Motor neuron (in vitro differentiated cells): ENCODE measurements at regions not wholly inside any gene's neighbourhood (a gene's known extent, or its start where the extent isn't known, plus 50 kb on each side); places are given as distances from the start of the nearest gene placed in this dataset.

Experiments used
- ATAC-seq, 8 experiments: fragments of 200-7000 bp; cut with Tn5 transposase; replicated peaks in 6 of 8; 2 replicates each; pipeline ENCODE4 v1.8.0; 2021; ENCODE audit warnings: mild to moderate bottlenecking in 8 of 8, moderate library complexity in 8 of 8
- H3K27ac ChIP-seq, 2 donors: fragments of 250-450 bp; sonication (Bioruptor Pico); 2 replicates each; pipeline ENCODE4 v1.9.0; 2021; ENCODE audit warnings: antibody characterized with exemption in 2 of 2, mild to moderate bottlenecking in 2 of 2, moderate library complexity in 1 of 2
- H3K4me1 ChIP-seq, 2 donors: fragments of 250-450 bp; sonication (Bioruptor Pico); replicated peaks in 1 of 2; 2 replicates each; pipeline ENCODE4 v1.6.1; 2021; ENCODE audit warnings: antibody characterized with exemption in 2 of 2, mild to moderate bottlenecking in 2 of 2, moderate library complexity in 1 of 2
- H3K4me3 ChIP-seq, 5 donors: fragments of 250-450 bp; sonication (Bioruptor Pico); 2 replicates each; pipeline ENCODE4 v1.9.0; 2021; ENCODE audit warnings: antibody characterized with exemption in 5 of 5, mild to moderate bottlenecking in 5 of 5, moderate library complexity in 4 of 5
- WGBS, 10 experiments: fragments of 450-650 bp; shearing (Covaris generic); methylation state at CpG; one replicate each; pipeline ENCODE4 v1.0.0; 2022; 5-methylcytosine and 5-hydroxymethylcytosine counted together
- in situ Hi-C, 9 experiments: fragments of 400-800 bp; cut with MboI; loops; one replicate each; pipeline ENCODE4 v1.15.0; 2021; ENCODE audit warnings: low sequenced_read_pairs in 9 of 9, low pct_unique_long_range_greater_than_20kb in 2 of 9; ENCODE audit not compliant: unreplicated experiment in 9 of 9

DNA sequence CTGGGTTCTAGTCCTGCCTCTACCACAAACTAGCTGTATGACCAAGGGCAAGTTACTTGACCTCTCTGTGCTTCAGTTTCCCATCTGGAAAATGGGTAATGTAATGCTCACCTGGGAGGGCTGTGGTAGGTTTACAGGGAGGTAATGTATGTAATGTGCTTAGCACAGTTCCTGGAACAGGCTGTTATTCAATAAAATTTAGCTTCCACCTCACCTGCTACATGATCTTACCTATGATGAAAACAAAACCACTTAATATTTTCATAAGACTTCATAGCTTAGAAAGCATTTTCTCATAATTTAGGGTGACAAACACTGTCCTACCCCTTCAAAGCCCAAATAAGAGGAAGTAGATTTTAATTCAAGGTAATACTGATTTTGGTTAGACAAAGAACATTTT, 530.6 kb downstream of the FUT8 start:
- Histone ChIP-seq H3K4me1 (peaks cover 15 to 40% of the 10 kb centered on the region in 2 donors), H3K27ac (no peak overlapping the region), H3K4me3 (no peak overlapping the region)
- no peak for ATAC-seq
- in situ Hi-C loops = no loop called here

DNA sequence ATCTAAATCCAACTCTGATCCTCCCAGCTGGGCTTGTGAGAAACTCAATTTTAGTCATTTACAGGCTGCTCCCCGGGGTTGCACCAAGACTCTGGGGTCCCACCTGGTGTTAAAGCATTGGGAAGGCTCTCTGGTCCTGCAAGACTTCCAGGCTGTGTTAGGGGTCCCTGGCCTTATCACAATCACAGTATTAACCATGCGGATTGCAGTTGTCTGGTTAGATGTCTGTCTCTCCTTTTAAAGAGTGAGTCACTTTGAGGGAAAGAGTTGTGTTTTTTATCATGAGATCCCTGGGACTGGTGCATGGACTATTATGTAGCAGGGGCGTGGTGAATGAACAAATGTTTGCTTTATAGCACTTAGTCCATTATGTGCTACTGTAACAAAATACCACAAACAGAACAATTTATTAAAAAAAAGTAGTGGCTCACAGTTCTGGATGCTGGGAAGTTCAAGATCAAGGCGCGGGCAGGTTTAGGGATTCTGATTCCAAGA, 531.4 kb downstream of the FUT8 start:
- no peak overlapping the region for H3K4me3 ChIP-seq
- peaks cover 15 to 40% of the 10 kb centered on the region in 2 donors for H3K4me1 ChIP-seq
- ATAC-seq = peak in 2 of 8 experiments; percentile 58 to 66
- 67 to 100% (median 97%) methylated on average over 1 to 5 of the region's 5 CpGs; no CpG with 5 or more reads in 1 of the 10 experiments for WGBS, 10 experiments
- in situ Hi-C loops = no loop called here
- H3K27ac ChIP-seq = no peak overlapping the region

DNA sequence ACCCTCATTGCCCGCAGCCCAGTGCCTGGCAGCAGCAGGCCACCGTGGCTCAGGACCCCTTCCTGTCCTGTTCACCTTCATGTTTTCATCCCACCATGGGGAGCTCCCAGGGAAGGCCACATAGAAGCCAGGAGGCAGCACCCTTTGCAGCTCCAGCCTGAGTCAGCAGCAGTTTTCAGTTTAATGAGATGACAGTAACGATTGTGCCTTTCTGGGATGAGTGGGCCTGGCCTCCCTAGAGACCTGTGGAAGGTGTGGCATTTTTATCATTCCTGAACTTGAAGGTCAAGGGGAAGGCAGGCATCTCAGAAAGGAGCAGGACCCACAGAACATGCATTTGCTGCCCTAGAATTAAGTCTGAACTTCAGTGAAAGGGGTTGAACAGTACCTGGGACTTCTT, 532.8 kb downstream of the FUT8 start:
- H3K4me1 ChIP-seq = peaks cover 9 to 27% of the 10 kb centered on the region in 2 donors
- no peak overlapping the region for H3K4me3 ChIP-seq
- in situ Hi-C loops = no loop called here
- WGBS, 10 experiments = 68 to 100% methylated on average over 1 to 2 of the region's 3 CpGs; no CpG with 5 or more reads in 8 of the 10 experiments
- H3K27ac ChIP-seq = no peak overlapping the region
- peak in 2 of 8 experiments; percentile 35 to 50 for ATAC-seq

DNA sequence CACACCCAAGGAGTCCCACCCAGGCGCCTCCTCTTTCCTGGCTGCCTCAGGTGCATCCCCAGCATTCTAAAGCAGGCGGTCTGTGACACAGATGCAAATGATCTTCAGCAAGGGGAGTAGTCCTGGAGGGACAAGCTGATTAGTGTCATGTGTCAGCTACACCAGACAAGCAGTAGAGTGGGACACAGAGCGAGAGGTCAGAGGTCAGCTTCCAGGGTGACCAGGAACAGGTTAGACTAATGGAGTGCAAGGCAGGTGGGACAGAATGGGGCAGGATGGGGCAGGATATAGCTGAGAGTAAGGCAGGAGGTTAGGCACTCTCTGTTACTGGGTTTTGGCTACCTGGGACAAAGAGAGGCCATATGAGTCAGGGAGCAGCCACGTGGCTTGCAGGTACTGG, 534.0 kb downstream of the FUT8 start:
- in situ Hi-C loops = no loop called here
- no peak for ATAC-seq
- Histone ChIP-seq H3K4me3 (no peak overlapping the region), H3K4me1 (peaks cover 6 to 15% of the 10 kb centered on the region in 2 donors), H3K27ac (no peak overlapping the region)
- WGBS, 10 experiments = 17 to 100% (median 60%) methylated on average over 1 to 3 of the region's 4 CpGs; no CpG with 5 or more reads in 5 of the 10 experiments

DNA sequence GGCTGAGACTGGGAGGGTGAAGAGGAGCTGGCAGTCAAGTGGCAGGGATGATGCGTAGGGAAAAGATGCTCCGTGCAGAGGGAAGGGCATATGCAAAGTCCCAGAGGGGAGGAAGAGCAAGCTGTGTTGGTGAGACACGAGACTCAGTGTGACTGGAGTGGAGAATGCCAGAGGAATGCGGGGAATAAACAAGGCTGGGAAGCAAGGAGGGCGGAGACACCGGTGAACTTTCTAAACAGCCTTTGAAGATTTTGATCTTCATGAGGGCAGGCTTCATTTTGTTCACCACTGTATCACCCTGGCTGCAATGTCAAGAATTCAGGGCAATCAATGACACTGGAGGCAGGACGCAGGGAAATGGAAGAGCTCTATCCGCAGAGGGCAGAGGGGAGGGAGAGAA, 535.8 kb downstream of the FUT8 start:
- no peak overlapping the region for H3K4me3 ChIP-seq
- in situ Hi-C loops = no loop called here
- H3K27ac ChIP-seq = no peak overlapping the region
- WGBS, 10 experiments = 48 to 100% (median 80%) methylated on average over 1 to 8 of the region's 8 CpGs; no CpG with 5 or more reads in 1 of the 10 experiments
- H3K4me1 ChIP-seq = peaks cover 0 to 4% of the 10 kb centered on the region in 2 donors
- peak in 1 of 8 experiments; percentile 35 for ATAC-seq

DNA sequence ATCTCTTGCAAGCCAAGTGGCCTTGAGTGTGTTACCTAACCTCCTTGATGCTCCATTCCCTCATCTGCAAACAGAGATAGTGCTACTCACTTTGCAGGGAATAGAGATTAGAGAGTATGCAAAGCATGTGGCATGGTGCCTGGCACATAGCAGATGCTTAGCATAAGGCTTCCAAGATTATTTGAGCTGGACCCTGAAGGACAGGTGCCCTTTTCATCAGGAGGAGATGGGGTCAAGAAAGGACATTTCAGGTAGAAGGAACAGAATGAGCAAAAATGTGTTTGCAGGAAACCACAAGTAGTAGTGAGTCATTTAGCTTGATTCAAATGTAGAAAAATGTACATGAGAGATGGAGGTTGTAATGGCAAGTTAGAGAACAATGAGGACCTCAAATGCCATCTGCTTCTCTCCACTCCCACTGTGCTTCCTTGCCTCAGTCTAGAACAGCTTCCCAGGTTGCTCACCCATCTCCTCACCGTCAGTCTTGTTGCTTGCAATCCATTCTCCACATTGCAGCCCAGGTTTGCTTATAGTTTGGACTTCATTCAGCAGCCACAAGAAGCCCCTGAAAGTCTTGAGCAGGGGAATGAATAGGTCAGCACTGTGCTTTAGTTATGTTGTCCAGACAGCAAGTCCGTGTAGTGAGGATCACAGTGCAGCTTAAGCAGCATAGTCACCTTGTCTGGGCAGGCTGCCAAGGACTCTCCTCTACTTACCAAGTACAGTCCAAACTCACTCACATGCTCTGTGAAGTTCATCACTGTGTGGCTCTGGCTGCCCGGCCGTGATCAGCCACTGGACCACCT, 536.3 kb upstream of the CCDC196 start:
- in situ Hi-C loops = loop anchor here in 6 of 9 experiments (25.0 kb wide), 3 partner anchors 538 to 788 kb away; partner anchors contain the start of gene FUT8 (in 4 of the 6)
- ATAC-seq = peak in 6 of 8 experiments; percentile 35 to 80 (median 53)

DNA sequence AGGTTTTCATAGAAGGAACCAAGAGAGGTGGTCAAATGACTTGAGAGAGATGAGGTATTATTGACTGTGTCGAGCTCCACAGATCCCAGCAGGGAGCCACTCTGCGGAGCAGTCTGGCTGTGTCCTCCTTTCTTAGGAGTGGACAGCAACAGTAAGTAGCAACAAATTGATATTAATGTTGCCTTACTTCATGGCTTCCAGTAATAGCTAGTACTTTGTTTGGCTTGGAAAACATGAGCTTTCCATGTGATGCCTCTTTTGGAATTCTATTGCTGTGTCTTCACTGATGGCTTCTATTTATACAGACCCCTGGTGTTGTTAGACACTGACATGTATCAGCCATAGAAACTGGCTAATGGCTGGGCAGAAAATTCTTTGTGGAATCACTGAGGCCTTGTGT, 531.2 kb upstream of the CCDC196 start:
- peak in 1 of 8 experiments; percentile 69 for ATAC-seq
- in situ Hi-C loops = loop anchor here in 6 of 9 experiments (25.0 kb wide), 3 partner anchors 543 to 793 kb away; partner anchors contain the start of gene FUT8 (in 4 of the 6)
- no peak overlapping the region for H3K27ac ChIP-seq
- H3K4me3 ChIP-seq = no peak overlapping the region
- whole genome bisulfite sequencing, 10 experiments = 63 to 100% (median 90%) methylated on average over 1 to 2 of the region's 2 CpGs; no CpG with 5 or more reads in 7 of the 10 experiments
- peaks cover 3 to 15% of the 10 kb centered on the region in 2 donors for H3K4me1 ChIP-seq

More for the DNA sequence above, 536.3 kb upstream of the CCDC196 start:
- Histone ChIP-seq H3K4me3 (no peak overlapping the region), H3K4me1 (peaks cover 0 to 4% of the 10 kb centered on the region in 2 donors), H3K27ac (no peak overlapping the region)
- WGBS, 10 experiments = 40 to 83% (median 80%) methylated on average over 1 to 4 of the region's 4 CpGs; no CpG with 5 or more reads in 3 of the 10 experiments

DNA sequence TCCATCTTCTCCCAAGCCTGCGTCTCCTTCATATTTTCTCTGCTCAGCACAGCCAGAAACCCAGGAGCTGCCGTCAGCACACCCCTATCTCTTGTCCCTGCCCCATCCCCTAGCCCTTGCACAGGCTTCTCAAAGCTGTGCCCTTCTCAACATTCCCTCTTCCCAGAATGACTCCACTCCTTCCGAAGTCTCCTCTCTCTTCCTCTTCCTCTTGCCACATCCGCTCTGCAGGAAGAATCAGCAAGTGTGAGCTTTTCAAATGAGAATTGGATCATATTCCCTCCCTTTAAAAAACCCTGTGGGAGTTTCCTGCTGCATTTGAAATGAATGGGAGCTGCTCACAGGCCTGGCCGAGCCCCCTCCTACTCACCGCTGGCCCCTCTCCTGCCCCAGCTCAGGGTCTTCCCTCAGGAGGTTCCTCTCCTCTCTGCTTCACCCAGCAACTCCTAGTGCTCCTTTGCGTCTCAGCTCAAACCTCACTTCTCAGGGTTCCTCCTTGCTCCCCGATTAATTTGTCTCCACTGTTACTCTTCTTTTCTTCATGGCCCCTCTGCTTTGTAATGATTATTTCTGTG, 528.5 kb upstream of the CCDC196 start:
- H3K27ac ChIP-seq = no peak overlapping the region
- no peak for ATAC-seq
- no peak overlapping the region for H3K4me3 ChIP-seq
- in situ Hi-C loops = loop anchor here in 6 of 9 experiments (25.0 kb wide), 3 partner anchors 545 to 795 kb away; partner anchors contain the start of gene FUT8 (in 4 of the 6)
- WGBS, 10 experiments = 48 to 100% (median 83%) methylated on average over 1 to 6 of the region's 8 CpGs; no CpG with 5 or more reads in 2 of the 10 experiments
- H3K4me1 ChIP-seq = peaks cover 3 to 17% of the 10 kb centered on the region in 2 donors

DNA sequence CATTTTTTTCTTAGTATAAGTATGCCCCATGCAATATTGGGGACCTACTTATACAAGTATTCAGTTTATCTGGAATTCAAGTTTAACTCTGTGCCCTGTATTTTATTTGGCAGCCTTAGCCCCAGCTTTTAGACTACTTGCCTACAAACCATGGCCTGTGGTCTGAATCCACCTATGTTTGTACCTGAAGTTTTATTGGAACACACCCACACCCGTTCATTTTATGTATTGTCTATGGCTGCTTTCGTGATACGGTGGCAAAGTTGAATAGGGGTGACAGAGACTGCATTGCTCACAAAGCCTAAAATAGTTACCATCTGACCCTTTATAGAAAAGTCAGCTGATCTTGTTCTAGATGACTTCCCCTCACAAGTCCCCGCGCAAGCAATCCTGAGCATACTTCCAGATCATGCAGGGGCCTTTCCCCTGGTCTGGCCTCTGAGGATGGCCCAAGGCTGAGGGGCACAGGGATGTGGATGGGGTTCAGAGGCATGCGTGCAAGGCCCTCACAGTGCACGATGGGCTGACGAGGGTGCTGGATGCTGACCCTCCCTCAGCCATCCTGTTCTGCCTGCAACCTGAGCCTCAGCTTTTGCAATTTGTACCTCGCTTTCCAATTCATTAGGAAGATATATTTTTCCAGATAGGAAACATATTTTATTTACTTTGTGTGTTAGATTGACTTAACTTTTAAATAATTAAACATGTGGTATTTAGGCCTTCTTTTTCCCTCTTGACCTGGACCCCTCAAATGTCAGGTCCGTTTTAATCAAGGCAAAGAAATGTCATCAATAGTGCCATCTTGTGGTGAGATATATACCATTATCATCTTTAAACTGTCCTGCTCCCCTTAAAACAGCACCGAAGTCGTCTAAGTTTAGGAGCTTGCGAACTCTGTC, 527.3 kb upstream of the CCDC196 start:
- Histone ChIP-seq H3K27ac (no peak overlapping the region), H3K4me1 (peaks cover 3 to 24% of the 10 kb centered on the region in 2 donors), H3K4me3 (no peak overlapping the region)
- in situ Hi-C loops = loop anchor here in 6 of 9 experiments (25.0 kb wide), 3 partner anchors 547 to 797 kb away; partner anchors contain the start of gene FUT8 (in 4 of the 6)
- 0 to 80% (median 54%) methylated on average over 1 to 13 of the region's 13 CpGs for WGBS, 10 experiments
- peak; percentile 44 to 81 (median 52) for ATAC-seq

DNA sequence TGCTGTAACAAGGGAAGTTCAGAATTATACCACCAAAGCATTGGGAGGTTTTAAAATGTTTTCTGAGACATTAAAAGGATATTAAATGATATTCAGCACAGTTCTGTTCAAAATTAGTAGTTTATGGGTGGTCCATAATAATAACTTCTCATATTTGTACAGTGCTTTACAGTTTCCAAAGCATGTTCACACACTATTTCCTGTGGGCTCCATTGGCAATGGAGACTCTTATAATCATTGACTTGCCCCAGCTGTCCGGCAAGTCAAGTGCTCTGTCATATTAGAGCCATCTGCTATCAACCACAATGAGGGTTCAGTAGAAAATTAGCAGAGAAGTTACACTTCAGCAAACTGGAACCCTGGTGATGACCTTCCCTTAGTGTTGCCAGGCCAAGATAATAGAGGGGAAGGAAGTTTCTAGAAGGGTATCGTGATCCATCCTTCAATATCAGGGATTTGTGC, 526.6 kb upstream of the CCDC196 start:
- no peak for ATAC-seq
- Histone ChIP-seq H3K4me3 (no peak overlapping the region), H3K4me1 (peaks cover 3 to 24% of the 10 kb centered on the region in 2 donors), H3K27ac (no peak overlapping the region)
- in situ Hi-C loops = loop anchor here in 6 of 9 experiments (25.0 kb wide), 3 partner anchors 547 to 797 kb away; partner anchors contain the start of gene FUT8 (in 4 of the 6)
- 33 to 100% (median 82%) methylated on average over 1 to 2 of the region's 2 CpGs; no CpG with 5 or more reads in 4 of the 10 experiments for WGBS, 10 experiments

DNA sequence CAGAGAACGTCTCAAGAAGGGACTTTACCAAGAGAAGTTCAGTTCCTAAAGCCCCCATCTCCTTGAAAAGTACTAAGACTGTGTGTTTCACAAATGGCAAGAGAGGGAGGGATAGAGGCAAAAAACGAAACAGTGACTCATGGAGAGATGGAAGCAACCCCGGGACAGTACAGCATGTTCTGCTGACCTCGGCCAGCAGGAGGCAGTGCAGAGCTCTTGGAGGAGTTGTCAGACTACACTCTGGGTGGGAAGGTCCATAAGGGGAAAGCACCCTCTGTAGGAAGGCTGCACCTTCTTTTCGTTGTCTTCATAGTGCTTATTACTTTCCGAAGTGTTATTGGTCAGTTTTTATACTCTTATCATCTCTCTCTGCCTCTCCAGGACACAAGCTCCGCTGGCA, 525.2 kb upstream of the CCDC196 start:
- in situ Hi-C loops = loop anchor here in 6 of 9 experiments (25.0 kb wide), 3 partner anchors 549 to 799 kb away; partner anchors contain the start of gene FUT8 (in 4 of the 6)
- WGBS, 10 experiments = 28 to 88% (median 50%) methylated on average over 2 to 5 of the region's 7 CpGs; no CpG with 5 or more reads in 3 of the 10 experiments
- Histone ChIP-seq H3K27ac (no peak overlapping the region), H3K4me1 (peaks cover 3 to 24% of the 10 kb centered on the region in 2 donors), H3K4me3 (no peak overlapping the region)
- peak in 3 of 8 experiments; percentile 87 to 96 (median 91) for ATAC-seq

DNA sequence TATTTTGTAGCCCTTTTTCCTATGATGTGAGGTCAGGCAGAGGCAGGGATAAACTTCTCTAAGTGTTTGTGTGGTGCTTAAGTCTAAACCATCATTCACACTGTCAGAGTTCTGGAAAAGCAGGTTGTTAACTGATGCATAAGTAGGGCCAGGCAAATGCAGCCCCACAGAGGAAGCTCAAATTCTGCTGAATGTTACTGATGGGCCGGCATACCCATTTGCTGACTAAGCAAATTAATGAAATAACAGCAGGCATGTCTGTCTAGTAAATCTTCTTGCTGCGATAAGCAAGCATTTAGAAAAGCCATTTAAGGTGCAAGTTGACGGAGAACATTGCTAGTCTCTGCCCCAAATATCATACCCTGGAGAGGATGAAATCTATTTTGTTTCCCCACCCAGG, 523.2 kb upstream of the CCDC196 start:
- H3K4me3 ChIP-seq = no peak overlapping the region
- no peak overlapping the region for H3K27ac ChIP-seq
- H3K4me1 ChIP-seq = peaks cover 0 to 10% of the 10 kb centered on the region in 2 donors
- 40 to 100% (median 60%) methylated on average over 1 to 3 of the region's 3 CpGs; no CpG with 5 or more reads in 2 of the 10 experiments for WGBS, 10 experiments
- peak in 1 of 8 experiments; percentile 10 for ATAC-seq
- in situ Hi-C loops = loop anchor here in 6 of 9 experiments (25.0 kb wide), 3 partner anchors 551 to 801 kb away; partner anchors contain the start of gene FUT8 (in 4 of the 6)
